ENCODE measurements at regions not wholly inside any gene's neighbourhood (a gene's known extent, or its start where the extent isn't known, plus 50 kb on each side); places are given as distances from the start of the nearest gene placed in this dataset.
"Not testable (repeated sequence)": the region's sequence is repeated elsewhere in the genome, so short reads cannot be mapped to it uniquely, and the experiment has no call there.

DNA sequence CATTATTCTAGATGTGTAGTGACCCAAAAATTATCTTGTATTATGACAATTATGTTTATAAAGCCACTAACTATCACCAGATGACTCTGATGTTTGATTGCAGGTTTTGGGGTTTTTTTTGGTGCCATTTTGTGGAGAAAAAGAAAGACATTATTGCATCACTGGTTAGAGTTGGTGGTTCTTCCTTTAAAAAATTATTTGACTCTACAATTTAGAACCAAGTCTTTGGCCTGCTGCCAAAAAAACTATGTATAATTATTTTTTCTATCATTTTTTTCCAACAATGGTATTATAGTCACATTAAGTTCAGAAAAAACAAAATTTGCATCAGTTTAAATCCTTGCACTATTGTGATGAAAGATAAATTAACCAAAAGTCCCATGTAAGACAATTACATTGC is 258.6 kb upstream of the GRM7 start:
- DNase-seq (ENCODE audit: low spot score) (no peak), ATAC-seq (no peak)

DNA sequence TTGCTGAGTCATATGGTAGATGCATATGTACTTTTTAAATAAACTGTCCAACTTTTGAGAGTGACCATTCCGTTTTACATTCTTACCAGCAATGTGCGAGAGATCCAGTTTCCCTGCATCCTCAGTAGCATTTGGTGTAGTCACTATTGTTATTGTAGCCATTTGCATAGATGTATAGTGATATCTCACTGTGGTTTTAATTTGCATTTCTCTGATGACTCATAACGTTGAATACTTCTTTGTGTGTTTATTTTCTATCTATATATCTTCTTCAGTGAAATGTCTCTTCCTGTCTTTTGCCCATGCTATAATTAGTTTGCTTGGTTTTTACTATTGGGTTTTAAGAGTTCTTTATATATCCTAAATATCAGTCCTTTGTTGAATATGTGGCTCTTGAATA is 255.7 kb upstream of the GRM7 start:
- ATAC-seq (no peak), DNase-seq (ENCODE audit: low spot score) (no peak)

DNA sequence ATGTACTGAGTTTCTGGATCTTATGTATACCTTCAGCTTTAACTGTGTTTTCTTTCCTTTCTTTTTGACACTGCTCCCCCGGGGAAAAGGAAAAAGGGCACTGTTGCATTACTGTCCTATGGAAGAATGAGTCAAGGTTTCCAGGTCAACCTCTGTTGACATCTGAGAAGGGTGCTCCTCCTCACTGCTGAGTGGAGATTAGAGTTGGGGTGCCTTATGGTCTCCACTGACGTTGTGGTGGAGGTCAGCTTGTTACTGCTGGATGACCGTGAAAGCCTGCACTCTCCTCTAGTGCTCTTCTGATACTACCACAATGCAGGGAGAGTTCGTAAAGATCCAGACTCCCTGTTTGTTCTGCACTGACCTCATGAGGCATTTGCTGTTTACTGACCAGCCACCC is 252.1 kb upstream of the GRM7 start:
- ATAC-seq (no peak), DNase-seq (ENCODE audit: low spot score) (no peak)

DNA sequence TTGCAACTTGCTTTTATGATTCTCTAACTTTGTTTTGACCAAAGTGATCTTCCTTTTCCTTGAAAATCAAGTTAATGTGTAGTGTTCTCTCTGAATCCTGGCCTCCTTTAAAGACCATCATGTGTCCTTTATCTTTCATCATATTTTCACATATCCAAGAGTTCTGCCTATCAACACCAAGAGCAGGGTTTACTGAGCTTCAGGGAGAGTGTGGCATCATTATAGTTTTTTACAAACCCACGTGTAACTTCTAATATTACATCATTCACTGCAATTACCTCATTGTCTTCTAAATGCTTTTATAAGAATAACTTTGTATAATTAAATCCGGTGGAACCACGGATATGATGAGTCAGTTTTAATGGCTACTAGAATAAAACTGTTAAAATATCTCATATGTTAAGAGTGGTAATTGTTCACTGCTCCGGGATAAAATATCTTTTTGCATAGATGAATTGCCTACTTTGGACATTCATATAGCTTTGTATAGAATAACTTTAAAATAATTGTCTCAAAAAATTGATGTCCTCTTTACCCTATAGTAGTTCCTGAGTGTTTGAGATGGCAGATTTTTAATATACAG is 248.8 kb upstream of the GRM7 start:
- DNase-seq (ENCODE audit: low spot score) (no peak), ATAC-seq (no peak)

DNA sequence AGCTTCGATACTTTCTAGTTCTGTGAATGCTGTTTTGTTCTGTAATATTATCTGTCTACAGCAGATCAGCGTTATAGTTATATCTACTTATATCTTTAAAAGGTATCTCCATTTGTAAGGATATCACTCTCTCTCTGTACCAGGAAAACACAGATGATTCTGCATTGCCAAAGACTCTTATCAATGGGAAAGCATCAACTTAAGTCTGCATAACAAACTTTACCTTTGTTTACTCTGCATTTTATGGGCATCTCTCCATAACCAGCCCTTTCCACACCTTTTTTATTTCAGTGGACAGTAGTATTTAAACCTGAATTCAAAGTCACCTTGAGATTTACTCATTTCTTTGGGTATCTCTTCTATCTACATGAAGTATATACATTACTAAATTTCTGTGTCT is 238.7 kb upstream of the GRM7 start:
- DNase-seq (ENCODE audit: low spot score) (no peak), ATAC-seq (no peak)

DNA sequence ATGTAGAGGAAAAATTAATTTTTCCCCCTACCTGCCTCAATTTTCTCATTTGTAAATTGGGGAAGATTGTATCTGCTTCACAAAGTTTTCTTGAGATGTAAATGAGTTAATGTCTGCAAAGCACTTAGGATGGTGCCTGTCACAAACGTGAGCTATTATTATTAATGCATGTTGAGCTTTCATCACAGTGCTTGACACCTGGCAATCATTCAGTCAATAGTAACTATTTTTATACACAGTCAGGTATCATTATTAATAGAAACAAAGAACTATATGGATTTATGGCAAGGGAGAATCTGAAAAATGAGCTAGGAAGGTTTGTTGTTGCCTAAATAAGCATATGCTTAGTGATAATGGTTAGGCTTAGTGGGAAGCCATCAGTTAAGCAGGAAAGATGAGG is 238.2 kb upstream of the GRM7 start:
- DNase-seq (ENCODE audit: low spot score) (no peak), ATAC-seq (no peak)

DNA sequence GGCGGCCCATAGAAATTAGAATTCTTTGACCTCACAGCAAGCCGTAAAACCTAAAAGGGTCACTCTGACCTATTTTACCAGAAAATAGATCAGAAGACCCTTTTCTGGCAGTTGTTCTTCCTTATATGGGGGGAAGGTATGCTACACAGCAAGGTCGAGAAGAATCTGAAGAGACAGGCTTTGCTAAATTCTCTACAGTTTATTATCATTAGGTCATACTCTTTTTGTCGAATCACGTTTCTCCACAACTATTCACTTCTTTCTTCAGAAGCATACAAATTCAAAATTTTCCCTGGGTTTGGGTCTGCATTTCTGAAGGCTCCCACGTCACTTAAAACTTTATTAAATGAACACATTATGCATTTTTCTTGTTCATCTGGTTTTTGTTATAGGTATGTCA is 229.5 kb upstream of the GRM7 start:
- no peak for DNase-seq (ENCODE audit: low spot score)
- ATAC-seq, result no peak

DNA sequence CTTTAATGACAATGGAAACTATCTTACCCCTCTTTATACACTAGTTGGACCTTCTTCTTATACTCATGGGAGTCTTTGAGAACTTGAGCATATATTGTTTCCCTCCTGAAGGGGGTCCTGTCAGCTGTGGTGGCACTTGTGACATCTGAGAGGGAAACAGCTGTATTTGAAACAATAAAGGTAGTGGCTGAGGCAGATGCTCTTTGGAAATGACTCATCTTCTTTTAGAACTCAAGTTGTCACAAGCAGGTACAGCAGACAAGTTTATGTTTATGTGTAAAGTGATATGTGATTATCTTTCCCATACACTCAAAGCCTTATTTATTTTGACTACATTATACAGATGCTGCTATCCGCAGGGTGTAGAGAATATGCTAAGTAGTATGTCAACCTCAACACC is 220.0 kb upstream of the GRM7 start:
- no peak for ATAC-seq
- DNase-seq (ENCODE audit: low spot score), result no peak

DNA sequence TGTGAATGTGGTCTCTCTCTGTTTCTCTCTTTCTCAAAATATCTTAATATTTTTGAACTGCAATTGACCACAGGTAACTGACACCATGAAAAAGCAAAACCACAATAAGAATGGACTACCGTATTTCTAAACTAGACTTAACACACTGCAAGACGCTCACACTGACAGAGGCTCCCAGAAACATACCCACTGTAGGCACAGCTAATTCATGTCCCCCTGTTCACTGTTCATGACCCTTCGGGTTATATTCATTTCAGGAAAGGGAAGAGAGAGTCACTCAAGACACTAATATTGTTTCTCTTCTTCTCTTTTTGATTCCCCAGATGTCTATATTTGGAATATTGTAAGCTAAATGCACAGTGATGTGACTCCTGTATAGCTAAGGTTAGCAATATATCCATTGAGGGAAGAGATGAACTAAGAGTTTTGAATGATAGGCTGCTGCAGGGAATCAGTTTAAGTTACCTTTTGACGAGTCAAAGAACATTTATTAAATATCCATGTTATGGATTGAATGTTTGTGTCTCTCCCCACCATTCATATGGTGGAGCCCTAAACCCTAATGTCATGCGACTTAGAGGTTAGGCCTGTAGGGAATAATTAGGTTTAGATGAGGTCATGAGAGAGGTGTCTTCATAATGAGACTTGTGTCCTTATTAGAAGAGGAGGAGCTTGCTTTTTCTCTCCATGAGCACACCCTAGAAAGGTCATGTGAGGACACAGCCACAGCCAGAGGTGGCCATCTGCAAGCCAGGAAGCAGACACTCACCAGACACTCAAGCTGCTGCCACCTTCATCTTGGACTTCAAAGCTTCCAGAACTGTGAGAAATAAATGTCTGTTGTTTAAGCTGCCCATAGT is 216.6 kb upstream of the GRM7 start:
- no peak for DNase-seq (ENCODE audit: low spot score)
- no peak for ATAC-seq

DNA sequence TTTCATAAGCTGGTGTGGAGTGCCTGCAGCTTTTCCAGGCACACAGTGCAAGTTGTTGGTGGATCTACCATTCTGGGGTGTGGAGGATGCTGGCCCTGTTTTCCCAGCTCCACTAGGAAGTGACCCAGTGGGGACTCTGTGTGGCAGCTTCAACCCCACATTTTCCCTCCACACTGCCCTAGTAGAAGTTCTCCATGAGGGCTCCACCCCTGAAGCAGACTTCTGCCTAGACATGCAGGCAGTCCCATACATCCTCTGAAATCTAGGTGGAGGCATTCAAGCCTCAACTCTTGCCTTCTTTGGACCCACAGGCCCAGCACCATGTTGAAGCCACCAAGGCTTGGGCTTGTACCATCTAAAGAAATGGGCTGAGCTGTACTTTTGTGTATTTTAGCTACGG is 206.2 kb upstream of the GRM7 start:
- ATAC-seq, result no peak
- DNase-seq (ENCODE audit: low spot score), result no peak

DNA sequence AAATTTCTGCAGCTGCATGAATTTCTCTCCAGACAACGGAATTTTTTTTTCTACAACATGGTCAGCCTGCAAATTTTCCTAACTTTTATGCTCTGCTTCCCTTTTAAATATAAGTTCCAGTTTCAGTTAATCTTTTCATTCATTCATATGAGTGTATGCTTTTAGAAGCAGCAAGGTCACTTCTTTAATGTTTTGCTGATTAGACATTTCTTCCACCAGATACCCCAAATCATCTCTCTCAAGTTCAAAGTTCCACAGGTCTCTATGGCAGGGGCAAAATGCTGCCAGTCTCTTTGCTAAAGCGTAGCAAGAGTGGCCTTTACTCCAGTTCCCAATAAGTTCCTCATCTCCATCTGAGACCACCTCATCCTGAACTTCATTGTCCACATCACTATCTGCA is 205.6 kb upstream of the GRM7 start:
- DNase-seq (ENCODE audit: low spot score) (no peak), ATAC-seq (no peak)

DNA sequence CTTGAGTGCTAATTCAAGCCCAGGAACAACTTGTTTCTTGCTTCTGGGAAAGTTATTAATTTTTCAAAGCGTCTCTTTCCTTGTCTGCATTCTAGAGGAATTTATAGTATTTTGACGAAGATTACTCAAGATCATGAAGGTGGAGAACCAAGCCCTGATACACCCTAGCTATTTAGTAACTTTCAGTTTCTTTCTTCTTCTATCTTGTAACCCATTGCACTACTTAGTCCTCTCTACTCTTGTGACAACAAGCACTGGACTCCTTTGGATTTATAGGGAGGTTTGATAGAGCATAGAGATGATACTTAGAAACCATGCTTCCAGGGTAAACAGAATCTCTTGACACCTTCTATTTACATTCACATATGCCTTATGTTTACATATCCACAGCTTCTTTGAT is 203.3 kb upstream of the GRM7 start:
- DNase-seq (ENCODE audit: low spot score) (no peak), ATAC-seq (no peak)

DNA sequence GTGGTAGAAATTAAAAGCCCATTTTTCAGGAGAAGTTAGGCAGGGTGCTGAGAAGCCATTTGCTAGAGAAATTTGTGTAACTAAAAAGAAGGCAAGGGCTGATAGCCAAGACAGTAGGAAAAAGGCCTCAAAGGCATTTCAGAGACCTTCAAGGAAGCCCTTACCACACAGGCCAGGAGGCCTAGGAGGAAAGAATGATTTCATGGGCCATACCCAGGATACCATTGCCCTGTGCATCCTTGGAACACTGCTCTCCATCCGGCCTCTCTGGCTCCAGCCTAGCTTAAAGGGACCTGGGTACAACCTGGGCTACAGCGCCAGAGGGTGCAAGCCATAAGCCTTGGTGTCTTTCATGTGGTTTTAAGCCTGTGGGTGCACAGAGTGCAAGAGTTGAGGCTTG is 193.6 kb upstream of the GRM7 start:
- ATAC-seq, result no peak
- no peak for DNase-seq (ENCODE audit: low spot score)

DNA sequence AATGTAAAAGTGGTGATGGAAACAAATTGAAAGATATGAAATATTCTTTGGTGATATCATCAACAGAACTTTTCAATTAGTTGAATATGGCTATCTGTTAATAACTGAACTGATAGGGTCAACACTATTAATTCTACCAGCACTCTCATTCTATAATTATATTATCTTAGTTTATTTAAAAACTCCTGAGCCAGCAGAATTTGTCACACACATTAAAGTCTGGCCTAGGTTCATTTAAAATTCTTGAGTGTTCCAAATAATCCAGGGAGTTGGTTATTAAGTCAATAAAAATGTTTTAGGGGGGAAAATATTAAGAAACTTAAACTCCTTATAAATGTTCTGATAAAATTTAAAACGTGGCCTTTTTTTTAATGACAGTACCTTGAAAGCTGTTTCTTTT is 189.6 kb upstream of the GRM7 start:
- ATAC-seq (no peak), DNase-seq (ENCODE audit: low spot score) (no peak)

DNA sequence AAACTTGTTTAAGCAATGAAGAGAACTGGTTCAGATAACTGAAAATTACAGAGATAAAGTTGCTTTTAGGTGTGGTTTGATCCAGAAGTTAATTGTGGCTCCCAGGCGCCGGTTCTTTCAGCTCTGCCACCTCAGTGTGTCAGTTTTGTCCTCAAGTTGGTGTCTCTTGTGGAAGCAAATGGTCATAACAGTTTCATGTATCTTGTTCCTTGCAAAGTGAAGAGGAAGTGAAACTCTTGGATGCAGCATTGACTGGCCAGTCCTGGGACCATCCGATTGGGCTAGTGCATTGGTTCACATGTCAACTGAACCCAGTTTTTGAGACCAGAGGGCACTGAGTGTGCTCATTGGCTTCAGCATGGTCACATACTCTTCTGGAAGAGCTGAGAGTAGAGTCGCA is 181.4 kb upstream of the GRM7 start:
- DNase-seq (ENCODE audit: low spot score), result no peak
- ATAC-seq, result no peak

DNA sequence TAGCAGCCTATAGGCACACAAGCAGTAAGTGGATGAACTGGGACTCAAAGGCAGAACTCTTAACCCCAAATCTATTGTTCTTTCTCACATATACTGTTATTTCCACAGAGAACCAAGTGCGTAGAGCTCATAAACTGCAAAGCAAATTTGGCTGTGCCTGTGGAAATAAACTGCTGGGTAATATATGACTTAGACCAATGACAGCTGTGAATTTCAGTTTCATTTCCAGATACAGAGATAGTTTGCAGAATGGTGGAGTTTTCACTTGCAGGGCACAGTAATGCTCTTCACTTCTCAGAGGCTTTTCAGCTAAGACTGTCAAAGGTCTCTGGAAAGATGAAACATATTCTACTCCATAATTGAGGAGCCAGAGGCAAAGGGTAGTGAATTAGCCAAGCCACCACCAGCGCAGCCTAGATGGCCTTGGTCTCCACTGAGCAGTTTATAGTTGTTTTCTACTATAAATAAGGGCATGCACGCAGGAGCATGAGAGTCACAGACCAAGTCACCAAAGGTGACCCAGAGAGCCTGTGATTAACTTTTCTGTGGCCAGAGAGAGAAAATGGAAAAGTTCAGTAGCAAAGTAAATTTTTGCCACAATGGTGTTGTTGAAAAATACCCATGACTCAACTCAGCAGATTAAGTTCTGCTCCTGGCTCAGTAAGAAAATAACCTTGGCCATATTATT is 180.7 kb upstream of the GRM7 start:
- ATAC-seq (no peak), DNase-seq (ENCODE audit: low spot score) (no peak)

DNA sequence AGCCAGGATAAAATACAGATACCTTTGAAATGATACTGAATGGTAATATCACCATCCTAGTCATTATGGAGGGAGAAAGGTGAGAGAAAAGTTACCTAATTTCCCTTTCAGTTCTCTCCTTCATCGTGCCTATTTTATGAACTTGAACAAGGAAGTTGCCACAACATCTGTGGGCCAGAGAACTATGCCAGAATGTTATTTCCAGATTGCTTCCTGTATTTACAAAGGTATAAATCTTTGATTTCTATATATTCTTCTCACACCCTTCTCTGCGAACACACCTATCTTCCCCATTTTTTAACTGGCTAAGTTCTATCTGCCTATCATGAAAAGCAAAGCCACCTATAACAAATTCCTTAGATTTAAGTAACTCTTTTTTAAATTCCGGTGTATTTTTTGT is 163.6 kb upstream of the GRM7 start:
- DNase-seq (ENCODE audit: low spot score), result no peak

DNA sequence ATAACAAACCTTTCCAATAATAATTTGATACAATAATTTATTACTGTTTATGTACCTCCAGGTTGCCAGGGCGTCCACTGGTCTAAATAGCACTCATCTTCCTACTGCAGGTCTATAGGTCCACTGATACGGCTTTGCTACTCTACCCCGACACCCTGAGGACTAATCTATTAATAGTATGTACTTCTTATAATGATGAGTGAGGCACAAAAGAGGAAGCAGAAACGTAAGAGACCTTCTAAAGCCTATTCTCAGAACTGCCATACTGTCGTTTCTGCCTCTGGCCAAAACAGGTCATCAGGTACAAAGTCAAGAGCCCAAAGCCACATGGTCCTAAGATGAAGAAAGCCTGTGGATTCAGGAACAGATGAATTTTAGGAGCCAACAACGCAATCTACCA is 163.2 kb upstream of the GRM7 start:
- DNase-seq (ENCODE audit: low spot score) (no peak), ATAC-seq (no peak)

More for the DNA sequence above, 163.6 kb upstream of the GRM7 start:
- ATAC-seq, result no peak

DNA sequence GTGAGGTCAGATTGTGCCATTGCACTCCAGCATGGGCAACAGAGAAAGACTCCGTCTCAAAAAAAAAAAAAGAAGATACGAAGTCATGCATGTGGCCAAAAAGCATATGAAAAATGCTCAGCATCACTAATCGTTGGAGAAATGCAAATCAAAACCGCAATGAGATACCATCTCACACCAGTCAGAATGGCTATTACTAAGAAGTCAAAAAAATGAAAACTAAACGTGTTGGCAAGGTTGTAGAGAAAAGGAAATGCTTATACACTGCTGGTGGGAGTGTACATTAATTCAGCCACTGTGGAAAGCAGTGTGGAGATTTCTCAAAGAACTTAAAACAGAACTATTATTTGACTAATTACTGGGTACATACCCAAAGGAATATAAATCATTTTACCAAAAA is 156.1 kb upstream of the GRM7 start:
- not testable (repeated sequence) for ATAC-seq; DNase-seq (ENCODE audit: low spot score)

DNA sequence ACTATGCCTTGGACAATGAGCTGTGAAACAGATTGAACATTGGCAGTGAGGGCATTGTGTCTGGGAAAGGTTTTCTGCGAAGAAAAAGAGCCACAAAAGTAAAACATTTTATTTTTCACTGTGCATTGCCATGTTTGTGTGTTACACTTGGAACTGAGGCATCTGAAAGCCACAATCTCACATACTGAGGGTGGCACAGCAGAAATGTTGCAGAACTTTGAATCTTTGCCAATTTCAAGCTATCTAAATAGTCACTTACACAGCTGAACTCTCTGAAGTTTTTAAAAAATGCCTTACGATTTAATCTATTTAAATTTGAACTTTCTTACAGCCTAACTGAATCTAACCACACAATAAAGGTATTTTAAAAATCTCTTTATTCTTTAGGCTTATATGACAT is 154.1 kb upstream of the GRM7 start:
- no peak for ATAC-seq
- DNase-seq (ENCODE audit: low spot score), result no peak

DNA sequence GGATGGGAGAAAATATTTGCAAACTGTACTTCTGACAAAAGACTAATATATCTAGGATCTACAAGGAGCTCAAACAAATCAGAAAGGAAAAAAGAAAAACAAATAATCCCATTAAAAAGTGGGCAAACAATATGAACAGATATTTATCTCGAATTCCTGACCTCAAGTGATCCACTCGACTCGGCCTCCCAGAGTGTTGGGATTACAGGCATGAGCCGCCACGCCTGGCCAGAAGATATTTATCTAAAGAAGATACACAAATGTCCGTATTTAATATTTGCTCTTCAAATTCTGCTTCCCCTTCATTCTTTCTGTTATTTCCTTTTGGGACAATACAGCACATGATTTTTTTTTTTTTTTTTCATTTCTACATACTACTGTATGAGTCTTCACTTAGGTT is 151.7 kb upstream of the GRM7 start:
- ATAC-seq (no peak), DNase-seq (ENCODE audit: low spot score) (no peak)

DNA sequence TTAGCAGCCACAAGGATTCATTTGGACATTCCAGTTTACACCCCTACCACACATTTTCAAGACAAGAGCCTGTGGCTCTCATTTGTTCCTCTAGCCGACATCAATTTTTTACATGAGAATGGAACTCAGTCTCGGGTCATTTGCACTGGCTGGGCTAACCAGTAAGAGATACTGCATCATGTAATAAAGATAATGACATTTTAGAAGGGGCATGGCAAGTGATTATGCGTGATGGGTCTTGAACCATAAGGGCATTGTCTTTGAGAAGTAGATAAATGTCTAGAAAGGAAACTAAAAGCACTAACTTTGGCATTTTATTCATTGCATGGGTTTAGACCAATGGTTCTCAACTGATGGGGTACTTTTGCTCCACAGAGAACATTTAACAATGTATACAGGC is 146.0 kb upstream of the GRM7 start:
- no peak for ATAC-seq
- DNase-seq (ENCODE audit: low spot score), result no peak
